WTC11 (cell line): ENCODE measurements at regions not wholly inside any gene's neighbourhood (a gene's known extent, or its start where the extent isn't known, plus 50 kb on each side); places are given as distances from the start of the nearest gene placed in this dataset.

Experiments used
- TF ChIP-seq, protein P1 (sequence below): sonication (generic); formaldehyde crosslinking; IDR thresholded peaks from 2 replicates; pipeline ENCODE4 v1.8.0; 2023; ENCODE audit warnings: mild to moderate bottlenecking, missing genetic modification reagents
- TF ChIP-seq, protein P2 (sequence below): fragments of 200-600 bp; IDR thresholded peaks from 2 replicates; pipeline ENCODE4 v1.8.0; 2022; ENCODE audit warnings: antibody characterized with exemption

DNA sequence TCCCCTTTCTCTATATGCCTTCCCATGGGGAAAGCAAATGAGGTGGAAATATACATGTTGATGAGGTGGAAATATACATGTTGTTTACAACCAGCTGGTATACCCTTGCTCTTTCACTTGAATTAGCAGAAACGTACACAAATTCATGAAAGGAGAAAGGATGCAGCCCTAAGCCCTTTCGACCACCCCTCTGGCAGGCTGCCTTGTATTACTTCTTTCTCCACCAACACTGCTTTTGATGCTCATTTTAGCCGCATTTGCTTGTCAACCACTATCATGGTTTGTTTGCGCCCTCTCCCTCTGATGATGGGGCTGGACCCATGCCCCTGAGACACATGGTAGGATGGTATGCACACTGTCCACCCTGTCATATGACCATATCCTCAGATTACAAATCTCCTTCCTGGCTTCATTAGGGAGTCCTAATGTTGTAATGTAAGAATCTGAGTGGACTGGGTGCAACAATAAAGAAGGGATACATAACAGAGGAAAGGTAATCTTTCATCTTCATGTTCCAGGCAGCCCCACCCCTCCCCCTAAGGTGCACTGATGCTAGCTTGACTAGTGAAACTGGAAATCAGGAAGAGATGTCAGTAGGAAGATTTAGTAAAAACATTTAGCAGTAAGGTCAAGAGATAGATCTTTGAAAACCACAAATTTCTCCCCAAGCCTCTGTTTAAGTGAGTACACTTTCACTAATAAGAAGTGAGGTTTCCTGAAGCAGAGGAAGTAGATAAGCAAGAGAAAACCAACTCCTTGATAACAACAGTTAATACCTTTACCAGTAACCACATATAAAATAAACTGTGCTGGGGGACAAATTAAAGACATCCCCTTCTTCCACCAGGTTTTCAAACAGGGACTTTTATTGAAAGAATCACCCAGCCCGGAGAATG, 536.8 kb upstream of the NRP1 start:
- TF ChIP-seq, protein P1, sequence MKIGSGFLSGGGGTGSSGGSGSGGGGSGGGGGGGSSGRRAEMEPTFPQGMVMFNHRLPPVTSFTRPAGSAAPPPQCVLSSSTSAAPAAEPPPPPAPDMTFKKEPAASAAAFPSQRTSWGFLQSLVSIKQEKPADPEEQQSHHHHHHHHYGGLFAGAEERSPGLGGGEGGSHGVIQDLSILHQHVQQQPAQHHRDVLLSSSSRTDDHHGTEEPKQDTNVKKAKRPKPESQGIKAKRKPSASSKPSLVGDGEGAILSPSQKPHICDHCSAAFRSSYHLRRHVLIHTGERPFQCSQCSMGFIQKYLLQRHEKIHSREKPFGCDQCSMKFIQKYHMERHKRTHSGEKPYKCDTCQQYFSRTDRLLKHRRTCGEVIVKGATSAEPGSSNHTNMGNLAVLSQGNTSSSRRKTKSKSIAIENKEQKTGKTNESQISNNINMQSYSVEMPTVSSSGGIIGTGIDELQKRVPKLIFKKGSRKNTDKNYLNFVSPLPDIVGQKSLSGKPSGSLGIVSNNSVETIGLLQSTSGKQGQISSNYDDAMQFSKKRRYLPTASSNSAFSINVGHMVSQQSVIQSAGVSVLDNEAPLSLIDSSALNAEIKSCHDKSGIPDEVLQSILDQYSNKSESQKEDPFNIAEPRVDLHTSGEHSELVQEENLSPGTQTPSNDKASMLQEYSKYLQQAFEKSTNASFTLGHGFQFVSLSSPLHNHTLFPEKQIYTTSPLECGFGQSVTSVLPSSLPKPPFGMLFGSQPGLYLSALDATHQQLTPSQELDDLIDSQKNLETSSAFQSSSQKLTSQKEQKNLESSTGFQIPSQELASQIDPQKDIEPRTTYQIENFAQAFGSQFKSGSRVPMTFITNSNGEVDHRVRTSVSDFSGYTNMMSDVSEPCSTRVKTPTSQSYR: no peak
- TF ChIP-seq, protein P2, sequence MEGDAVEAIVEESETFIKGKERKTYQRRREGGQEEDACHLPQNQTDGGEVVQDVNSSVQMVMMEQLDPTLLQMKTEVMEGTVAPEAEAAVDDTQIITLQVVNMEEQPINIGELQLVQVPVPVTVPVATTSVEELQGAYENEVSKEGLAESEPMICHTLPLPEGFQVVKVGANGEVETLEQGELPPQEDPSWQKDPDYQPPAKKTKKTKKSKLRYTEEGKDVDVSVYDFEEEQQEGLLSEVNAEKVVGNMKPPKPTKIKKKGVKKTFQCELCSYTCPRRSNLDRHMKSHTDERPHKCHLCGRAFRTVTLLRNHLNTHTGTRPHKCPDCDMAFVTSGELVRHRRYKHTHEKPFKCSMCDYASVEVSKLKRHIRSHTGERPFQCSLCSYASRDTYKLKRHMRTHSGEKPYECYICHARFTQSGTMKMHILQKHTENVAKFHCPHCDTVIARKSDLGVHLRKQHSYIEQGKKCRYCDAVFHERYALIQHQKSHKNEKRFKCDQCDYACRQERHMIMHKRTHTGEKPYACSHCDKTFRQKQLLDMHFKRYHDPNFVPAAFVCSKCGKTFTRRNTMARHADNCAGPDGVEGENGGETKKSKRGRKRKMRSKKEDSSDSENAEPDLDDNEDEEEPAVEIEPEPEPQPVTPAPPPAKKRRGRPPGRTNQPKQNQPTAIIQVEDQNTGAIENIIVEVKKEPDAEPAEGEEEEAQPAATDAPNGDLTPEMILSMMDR: no peak
